Thyroid gland (tissue), 4 donors: ENCODE measurements at regions not wholly inside any gene's neighbourhood (a gene's known extent, or its start where the extent isn't known, plus 50 kb on each side); places are given as distances from the start of the nearest gene placed in this dataset.

Experiments used
- CTCF ChIP-seq, 6 experiments: fragments of 200-600 bp in 3 of 6; fragments of 450-650 bp in 3 of 6; sonication (generic) in 3 of 6; IDR thresholded peaks; one replicate each; pipeline ENCODE4 v1.5.1; 2016 to 2019; ENCODE audit warnings: antibody characterized with exemption in 6 of 6, mild to moderate bottlenecking in 2 of 6, inconsistent platforms in 1 of 6, moderate library complexity in 1 of 6
- POLR2A ChIP-seq, 2 donors: fragments of 450-650 bp; IDR thresholded peaks; one replicate each; pipeline ENCODE4 v1.6.1; 2017; ENCODE audit warnings: antibody characterized with exemption in 2 of 2, mild to moderate bottlenecking in 2 of 2, moderate library complexity in 1 of 2

DNA sequence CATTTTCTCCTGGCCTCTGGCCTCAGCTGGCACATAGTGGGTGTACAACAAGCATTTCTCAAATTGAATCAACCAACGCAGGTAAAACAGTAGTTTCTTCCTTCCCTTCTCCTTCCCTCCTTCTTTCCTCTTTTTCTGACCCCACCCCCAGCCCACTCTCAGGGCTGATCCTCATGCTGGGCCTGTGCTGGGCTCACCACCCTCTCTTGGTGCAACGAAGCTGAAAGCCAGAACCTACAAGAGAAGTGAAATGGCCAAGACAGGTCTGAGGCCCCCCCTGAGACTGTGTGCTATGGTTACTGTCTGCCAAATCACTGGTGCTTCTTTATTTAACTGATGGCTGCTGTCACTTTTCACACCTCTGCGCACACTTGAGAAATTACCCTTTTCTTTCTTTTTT, 53.0 kb upstream of the BOD1 start:
- TF ChIP-seq POLR2A (IDR thresholded peaks at IDR 0.05): no peak
- TF ChIP-seq CTCF (IDR thresholded peaks at IDR 0.05): no peak
